Transverse colon (tissue), 4 donors: ENCODE measurements at regions not wholly inside any gene's neighbourhood (a gene's known extent, or its start where the extent isn't known, plus 50 kb on each side); places are given as distances from the start of the nearest gene placed in this dataset.

Experiments
- CTCF ChIP-seq, 5 experiments: fragments of 200-600 bp in 3 of 5; fragments of 450-650 bp in 2 of 5; sonication (generic) in 3 of 5; IDR thresholded peaks; 1 replicate in 2 of 5; 2 replicates in 3 of 5; pipeline ENCODE4 v1.5.1; 2016 to 2017; ENCODE audit warnings: antibody characterized with exemption in 5 of 5, inconsistent platforms in 3 of 5, mild to moderate bottlenecking in 2 of 5, moderate library complexity in 1 of 5
- EP300 ChIP-seq: sonication (generic); formaldehyde crosslinking; IDR thresholded peaks from one replicate; pipeline ENCODE4 v1.6.1; 2017; ENCODE audit warnings: antibody characterized with exemption, low read depth
- POLR2A ChIP-seq: fragments of 450-650 bp; IDR thresholded peaks from one replicate; pipeline ENCODE4 v1.6.1; 2016; ENCODE audit warnings: antibody characterized with exemption, mild to moderate bottlenecking, moderate library complexity
- POLR2AphosphoS5 ChIP-seq, 3 donors: sonication (generic); formaldehyde crosslinking; IDR thresholded peaks; one replicate each; pipeline ENCODE4 v1.6.1; 2016; ENCODE audit warnings: antibody characterized with exemption in 3 of 3

- TF ChIP-seq CTCF (IDR thresholded peaks at IDR 0.05) (no peak), POLR2AphosphoS5 (IDR thresholded peaks at IDR 0.05) (no peak), POLR2A (no peak), EP300 (peak; percentile 89)
Observed at GRCh38 chr14:45785240-45785639, 532.2 kb upstream of the MIS18BP1 start.
